ENCODE measurements at regions not wholly inside any gene's neighbourhood (a gene's known extent, or its start where the extent isn't known, plus 50 kb on each side); places are given as distances from the start of the nearest gene placed in this dataset.

DNA sequence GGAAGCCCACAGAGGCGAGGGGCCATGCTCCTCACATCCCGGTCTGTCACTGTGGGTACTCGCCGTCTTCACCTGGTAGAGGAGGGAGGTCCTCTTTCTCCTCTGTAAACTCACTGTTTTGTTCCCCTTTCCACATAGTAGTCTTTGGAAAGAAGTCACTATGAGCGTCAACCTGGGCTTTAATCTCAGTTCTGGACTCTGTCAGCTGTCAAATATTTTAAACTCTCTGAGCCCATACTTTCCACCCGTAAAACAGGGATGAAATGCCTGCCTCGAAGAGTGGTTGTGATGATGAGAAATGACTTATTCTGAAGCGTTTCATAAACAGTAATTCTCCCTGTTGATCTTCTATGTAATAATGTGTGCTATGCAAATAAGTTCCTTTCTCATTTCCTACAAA lies 547.1 kb upstream of the SOX11 start:
- DNase-seq (ENCODE audit: low read depth): no peak
- TF ChIP-seq CTCF (IDR thresholded peaks at IDR 0.05; ENCODE audit: control insufficient read depth, extremely low read depth, insufficient read depth): no peak
- H3K4me3 ChIP-seq (ENCODE audit: low read depth, low read length): no peak overlapping the region

- H3K4me3 ChIP-seq (ENCODE audit: low read depth, low read length): no peak overlapping the region
- TF ChIP-seq CTCF (IDR thresholded peaks at IDR 0.05; ENCODE audit: control insufficient read depth, extremely low read depth, insufficient read depth): no peak
- no peak for DNase-seq (ENCODE audit: low read depth)
Observed at GRCh38 chr2:5145801-5146200, 546.4 kb upstream of the SOX11 start.

DNA sequence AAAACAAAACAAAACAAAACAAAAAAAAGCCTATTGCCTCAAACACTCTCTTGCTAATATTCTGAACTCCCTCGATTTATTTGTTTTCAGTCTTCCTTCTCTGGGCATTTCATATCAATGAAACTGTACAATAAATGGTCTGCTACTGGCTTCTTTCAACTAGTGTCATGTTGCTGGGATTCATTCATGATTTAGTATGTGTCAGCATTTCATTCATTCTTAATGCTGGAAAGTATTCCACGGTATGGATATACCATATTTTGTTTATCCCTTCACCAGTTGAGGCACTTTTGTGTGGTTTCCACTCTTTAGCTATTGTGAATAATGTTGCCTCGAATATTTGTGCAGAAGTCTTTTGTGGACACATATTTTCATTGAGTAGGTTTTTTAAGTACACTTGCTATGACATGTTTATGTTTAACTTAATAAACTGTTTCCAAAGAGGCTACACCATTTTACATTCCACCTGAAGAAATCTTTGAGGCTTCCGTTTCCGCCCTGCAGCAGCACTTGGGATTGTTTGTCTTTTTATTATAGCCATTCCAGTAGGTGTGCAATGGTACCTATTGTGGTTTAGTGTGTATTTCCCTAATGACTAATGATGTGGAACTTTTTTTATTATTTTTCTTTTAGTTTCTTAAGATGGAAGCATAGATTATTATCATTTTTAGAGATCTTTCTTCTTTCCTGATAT lies 543.6 kb upstream of the SOX11 start:
- H3K4me3 ChIP-seq (ENCODE audit: low read depth, low read length): no peak overlapping the region
- DNase-seq (ENCODE audit: low read depth): no peak
- TF ChIP-seq CTCF (IDR thresholded peaks at IDR 0.05; ENCODE audit: control insufficient read depth, extremely low read depth, insufficient read depth): no peak

DNA sequence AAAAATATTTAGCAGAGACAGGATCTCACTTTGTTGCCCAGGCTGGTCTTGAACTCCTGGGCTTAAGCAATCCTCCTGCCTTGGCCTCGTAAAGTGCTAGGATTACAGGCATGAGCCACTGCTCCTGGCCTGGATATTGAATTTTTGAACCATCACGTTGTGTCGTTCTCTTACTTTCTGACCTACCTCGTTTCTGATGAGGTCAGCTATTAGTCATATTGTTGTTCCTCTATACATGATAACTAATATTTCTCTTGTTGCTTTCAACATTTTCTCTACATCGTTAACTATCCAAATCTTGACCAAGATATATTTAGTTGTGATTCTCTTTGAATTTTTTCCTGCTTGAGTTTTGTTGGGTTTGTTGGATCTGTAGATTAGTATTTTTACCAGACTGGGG lies 541.3 kb upstream of the SOX11 start:
- TF ChIP-seq CTCF (IDR thresholded peaks at IDR 0.05; ENCODE audit: control insufficient read depth, extremely low read depth, insufficient read depth): no peak
- no peak overlapping the region for H3K4me3 ChIP-seq (ENCODE audit: low read depth, low read length)
- DNase-seq (ENCODE audit: low read depth): no peak

GRCh38 chr2:5164776-5165525 lies 527.2 kb upstream of the SOX11 start:
- DNase-seq (ENCODE audit: low read depth): no peak
- H3K4me3 ChIP-seq (ENCODE audit: low read depth, low read length): no peak overlapping the region
- TF ChIP-seq CTCF (IDR thresholded peaks at IDR 0.05; ENCODE audit: control insufficient read depth, extremely low read depth, insufficient read depth): no peak

DNA sequence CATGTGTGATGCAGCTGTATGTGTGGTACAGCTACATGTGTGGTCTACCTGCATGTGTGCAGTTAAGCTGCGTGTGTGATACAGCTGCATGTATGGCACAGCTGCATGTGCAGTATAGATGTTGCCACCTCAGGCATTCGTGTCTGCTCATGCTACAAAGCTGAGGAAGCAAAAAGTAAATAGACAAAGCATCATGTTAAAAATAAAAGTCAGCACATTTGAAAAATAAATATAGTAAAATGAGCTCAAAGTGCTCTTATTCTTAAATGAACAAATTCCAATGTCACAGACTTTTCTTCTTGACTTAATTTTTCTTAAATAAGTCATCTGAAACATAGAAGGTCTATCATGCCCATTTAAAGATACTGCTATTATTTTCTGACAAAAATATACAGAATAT lies 519.3 kb upstream of the SOX11 start:
- no peak for DNase-seq (ENCODE audit: low read depth)
- TF ChIP-seq CTCF (IDR thresholded peaks at IDR 0.05; ENCODE audit: control insufficient read depth, extremely low read depth, insufficient read depth): no peak
- no peak overlapping the region for H3K4me3 ChIP-seq (ENCODE audit: low read depth, low read length)
